OCI-LY7 (cell line): ENCODE measurements at regions not wholly inside any gene's neighbourhood (a gene's known extent, or its start where the extent isn't known, plus 50 kb on each side); places are given as distances from the start of the nearest gene placed in this dataset.

Experiments used
- BruUV-seq: library from RNA; stranded (reverse); fragments of 400-500 nt; replicated peaks from 2 replicates; lab custom pipeline; 2021; lab: Mats Ljungman, UMichigan
- CTCF ChIA-PET: fragments of 300-600 bp; sonication (Branson Sonifier 250); formaldehyde crosslinking; loops from one replicate; lab custom pipeline; 2022; ENCODE audit warnings: antibody characterized with exemption; ENCODE audit not compliant: unreplicated experiment; lab: Charles Lee
- POLR2A ChIA-PET: fragments of 300-600 bp; sonication (Branson Sonifier 250); formaldehyde crosslinking; loops from one replicate; lab custom pipeline; 2022; ENCODE audit warnings: antibody characterized with exemption; lab: Charles Lee
- DNase-seq: peaks from one replicate; pipeline ENCODE4 v3.0.0-alpha.2; 2015; ENCODE audit warnings: low spot score
- H2AFZ ChIP-seq: fragments of 200-600 bp; sonication (generic), shearing (Covaris generic); 2 replicates; pipeline ENCODE4 v1.6.1; 2014; ENCODE audit warnings: mild to moderate bottlenecking, antibody characterized with exemption, low read length, moderate library complexity
- H3K27ac ChIP-seq: fragments of 200-600 bp; sonication (generic); 2 replicates; pipeline ENCODE4 v1.5.1; 2014; ENCODE audit warnings: mixed run types, low read depth, mild to moderate bottlenecking, moderate library complexity, low read length, inconsistent platforms; ENCODE audit not compliant: poor library complexity, severe bottlenecking
- H3K36me3 ChIP-seq: fragments of 200-600 bp; sonication (generic); 2 replicates; pipeline ENCODE4 v1.6.1; 2014; ENCODE audit warnings: mild to moderate bottlenecking, antibody characterized with exemption, low read length, moderate library complexity, mixed read lengths; ENCODE audit not compliant: insufficient read depth
- H3K4me1 ChIP-seq: fragments of 200-600 bp; sonication (generic); 2 replicates; pipeline ENCODE4 v1.5.1; 2014; ENCODE audit warnings: mild to moderate bottlenecking, low read length; ENCODE audit not compliant: insufficient read depth, poor library complexity, severe bottlenecking
- H3K4me2 ChIP-seq: fragments of 200-600 bp; sonication (generic); 2 replicates; pipeline ENCODE4 v1.6.1; 2014; ENCODE audit warnings: mild to moderate bottlenecking, low read length
- H3K4me3 ChIP-seq: fragments of 200-600 bp; sonication (generic); 2 replicates; pipeline ENCODE4 v1.5.1; 2014; ENCODE audit warnings: mild to moderate bottlenecking, low read depth, low read length; ENCODE audit not compliant: poor library complexity, severe bottlenecking
- H3K79me2 ChIP-seq: fragments of 200-600 bp; sonication (generic); 2 replicates; pipeline ENCODE4 v1.6.1; 2016; ENCODE audit warnings: low read depth, mild to moderate bottlenecking, low read length, moderate library complexity, mixed read lengths; ENCODE audit not compliant: insufficient read depth
- H3K9me2 ChIP-seq: fragments of 200-600 bp; sonication (generic); 2 replicates; pipeline ENCODE4 v1.6.1; 2016; ENCODE audit warnings: mild to moderate bottlenecking, low read length, mixed read lengths; ENCODE audit not compliant: insufficient read depth
- H3K9me3 ChIP-seq: fragments of 200-600 bp; sonication (generic); 2 replicates; pipeline ENCODE4 v1.6.1; 2014; ENCODE audit warnings: mild to moderate bottlenecking, mixed run types, low read length, mixed read lengths
- H4K20me1 ChIP-seq: fragments of 200-600 bp; sonication (generic); 2 replicates; pipeline ENCODE4 v1.6.1; 2014; ENCODE audit warnings: mild to moderate bottlenecking, antibody characterized with exemption, low read length, moderate library complexity, mixed read lengths; ENCODE audit not compliant: insufficient read depth
- EZH2phosphoT487 ChIP-seq: fragments of 200-600 bp; sonication (generic); IDR thresholded peaks from 2 replicates; pipeline ENCODE4 v1.6.1; 2018; ENCODE audit warnings: low read depth, borderline replicate concordance, mild to moderate bottlenecking, mixed run types, antibody characterized with exemption, low read length, moderate library complexity, mixed read lengths
- intact Hi-C: fragments of 100-400 bp; cut with micrococcal nuclease; formaldehyde crosslinking; loops from one replicate; pipeline ENCODE4 v1.10.0; 2022; ENCODE audit not compliant: unreplicated experiment
- TF ChIP-seq, protein P1 (sequence below): fragments of 200-600 bp; sonication (generic); conservative IDR thresholded peaks from 2 replicates; pipeline ENCODE4 v1.5.1; 2014; ENCODE audit warnings: mild to moderate bottlenecking, antibody characterized with exemption, low read length, moderate library complexity, mixed read lengths

DNA sequence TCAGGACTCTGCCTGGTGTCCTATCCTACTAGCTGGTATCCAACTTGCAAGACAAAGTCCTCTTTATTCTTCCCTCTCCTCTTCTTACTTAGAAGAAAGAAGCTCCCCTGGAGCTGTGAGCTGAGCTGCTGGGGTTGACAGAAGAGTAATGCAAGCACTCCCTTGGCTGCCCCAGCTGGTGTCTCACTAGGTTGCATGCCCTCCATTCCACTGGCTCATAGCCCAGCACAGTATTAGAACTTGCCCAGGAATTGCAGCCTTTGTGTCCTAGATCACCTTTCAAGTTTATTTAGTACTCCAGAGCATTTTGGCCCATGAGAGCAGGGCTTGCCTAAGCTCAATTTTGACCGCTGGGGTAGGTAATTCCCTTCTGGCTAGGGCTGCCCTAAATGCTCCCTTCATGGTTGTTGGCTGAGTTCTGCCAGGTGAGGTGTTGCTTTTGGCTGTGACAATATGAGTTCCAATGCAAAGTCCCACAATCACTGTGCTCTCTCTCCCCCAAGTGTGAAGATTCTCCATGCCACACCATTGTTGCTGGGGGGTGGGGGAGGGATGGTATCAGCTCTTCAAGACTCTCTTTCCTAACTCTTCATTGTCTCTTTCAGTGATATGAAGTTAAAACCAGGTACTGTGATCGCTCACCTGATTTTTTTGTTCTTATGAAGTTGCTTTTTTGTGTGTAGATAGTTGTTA lies 317.4 kb upstream of the DDHD1 start:
- ChIA-PET POLR2A (interaction anchor here (0.5 to 0.6 kb wide), 2 partner anchors 441 to 818 kb away, joined by 3 to 5 read pairs; no protein-coding TSS in a partner anchor), CTCF (no interaction called here)
- no peak for DNase-seq
- BruUV-seq, result no TSS peak
- no peak for TF ChIP-seq EZH2phosphoT487
- TF ChIP-seq, protein P1, sequence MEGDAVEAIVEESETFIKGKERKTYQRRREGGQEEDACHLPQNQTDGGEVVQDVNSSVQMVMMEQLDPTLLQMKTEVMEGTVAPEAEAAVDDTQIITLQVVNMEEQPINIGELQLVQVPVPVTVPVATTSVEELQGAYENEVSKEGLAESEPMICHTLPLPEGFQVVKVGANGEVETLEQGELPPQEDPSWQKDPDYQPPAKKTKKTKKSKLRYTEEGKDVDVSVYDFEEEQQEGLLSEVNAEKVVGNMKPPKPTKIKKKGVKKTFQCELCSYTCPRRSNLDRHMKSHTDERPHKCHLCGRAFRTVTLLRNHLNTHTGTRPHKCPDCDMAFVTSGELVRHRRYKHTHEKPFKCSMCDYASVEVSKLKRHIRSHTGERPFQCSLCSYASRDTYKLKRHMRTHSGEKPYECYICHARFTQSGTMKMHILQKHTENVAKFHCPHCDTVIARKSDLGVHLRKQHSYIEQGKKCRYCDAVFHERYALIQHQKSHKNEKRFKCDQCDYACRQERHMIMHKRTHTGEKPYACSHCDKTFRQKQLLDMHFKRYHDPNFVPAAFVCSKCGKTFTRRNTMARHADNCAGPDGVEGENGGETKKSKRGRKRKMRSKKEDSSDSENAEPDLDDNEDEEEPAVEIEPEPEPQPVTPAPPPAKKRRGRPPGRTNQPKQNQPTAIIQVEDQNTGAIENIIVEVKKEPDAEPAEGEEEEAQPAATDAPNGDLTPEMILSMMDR, result no peak
- no peaks in the 10 kb centered on the region for H3K36me3 ChIP-seq
- no peak overlapping the region for H3K27ac ChIP-seq
- no peaks in the 10 kb centered on the region for H3K4me1 ChIP-seq
- H3K4me3 ChIP-seq, result no peak overlapping the region
- no peak overlapping the region for H3K4me2 ChIP-seq
- no peaks in the 10 kb centered on the region for H3K9me2 ChIP-seq
- H4K20me1 ChIP-seq, result no peaks in the 10 kb centered on the region
- no peak overlapping the region for H2AFZ ChIP-seq
- H3K9me3 ChIP-seq, result no peaks in the 10 kb centered on the region
- intact Hi-C loops, result no loop called here
- no peaks in the 10 kb centered on the region for H3K79me2 ChIP-seq

DNA sequence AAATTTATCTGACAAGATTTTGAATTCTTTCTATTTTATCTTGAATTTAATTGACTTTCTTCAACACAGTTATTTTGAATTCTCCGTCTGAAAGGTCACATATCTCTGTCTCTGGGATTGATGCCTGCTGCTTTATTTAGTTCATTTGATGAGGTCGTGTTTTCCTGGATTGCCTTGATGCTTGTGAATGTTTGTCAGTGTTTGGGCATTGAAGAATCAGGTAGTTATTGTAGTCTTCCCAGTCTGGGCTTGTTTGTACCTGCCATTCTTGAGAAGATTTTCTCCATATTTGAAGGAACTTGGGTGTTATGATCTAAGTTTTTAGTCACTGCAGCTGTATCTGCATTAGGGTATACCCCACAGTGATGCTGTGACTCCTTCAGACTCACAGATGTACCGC lies 315.8 kb upstream of the DDHD1 start:
- ChIA-PET POLR2A (no interaction called here), CTCF (no interaction called here)
- H3K27ac ChIP-seq, result no peak overlapping the region
- no peaks in the 10 kb centered on the region for H3K9me3 ChIP-seq
- no peak overlapping the region for H3K4me2 ChIP-seq
- H4K20me1 ChIP-seq, result no peaks in the 10 kb centered on the region
- no peaks in the 10 kb centered on the region for H3K79me2 ChIP-seq
- intact Hi-C loops, result no loop called here
- H3K4me1 ChIP-seq, result no peaks in the 10 kb centered on the region
- TF ChIP-seq, protein P1, result no peak
- TF ChIP-seq EZH2phosphoT487, result no peak
- no TSS peak for BruUV-seq
- no peak for DNase-seq
- H2AFZ ChIP-seq, result no peak overlapping the region
- no peaks in the 10 kb centered on the region for H3K36me3 ChIP-seq
- no peak overlapping the region for H3K4me3 ChIP-seq
- H3K9me2 ChIP-seq, result no peaks in the 10 kb centered on the region

DNA sequence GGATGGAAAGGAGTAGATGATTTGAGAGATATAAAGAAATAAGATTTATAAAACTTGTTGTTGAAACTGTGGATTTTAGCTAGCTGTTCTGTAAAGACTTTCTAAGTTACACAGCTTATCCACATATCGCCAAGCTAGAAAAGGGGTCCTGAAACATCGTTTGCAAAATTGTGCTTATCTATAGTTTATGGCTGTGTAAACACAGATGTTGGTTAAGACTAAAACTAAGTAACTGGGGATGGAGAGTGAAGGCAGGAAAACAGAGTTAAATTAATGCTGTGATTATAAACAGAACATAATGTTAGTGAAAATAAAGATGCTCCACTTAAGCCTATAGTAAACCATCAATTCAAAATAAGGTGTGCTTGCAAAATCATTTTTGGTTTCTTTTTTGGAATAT lies 311.3 kb upstream of the DDHD1 start:
- intact Hi-C loops, result no loop called here
- Histone ChIP-seq H4K20me1 (no peaks in the 10 kb centered on the region), H3K4me3 (no peak overlapping the region), H3K79me2 (no peaks in the 10 kb centered on the region), H3K4me1 (no peaks in the 10 kb centered on the region), H3K4me2 (no peak overlapping the region), H3K27ac (no peak overlapping the region), H3K36me3 (no peaks in the 10 kb centered on the region), H2AFZ (no peak overlapping the region), H3K9me3 (no peaks in the 10 kb centered on the region), H3K9me2 (no peaks in the 10 kb centered on the region)
- DNase-seq, result no peak
- ChIA-PET POLR2A (no interaction called here), CTCF (no interaction called here)
- no TSS peak for BruUV-seq
- TF ChIP-seq, protein P1, result no peak
- TF ChIP-seq EZH2phosphoT487, result no peak
